Ishikawa (cell line): ENCODE measurements at regions not wholly inside any gene's neighbourhood (a gene's known extent, or its start where the extent isn't known, plus 50 kb on each side); places are given as distances from the start of the nearest gene placed in this dataset.

ENCODE experiments used
- CEBPB ChIP-seq: IDR thresholded peaks from 2 replicates; pipeline ENCODE4 v1.6.1; 2012
- EP300 ChIP-seq: IDR thresholded peaks from 2 replicates; pipeline ENCODE4 v1.6.1; 2012; ENCODE audit warnings: borderline replicate concordance
- REST ChIP-seq: IDR thresholded peaks from 2 replicates; pipeline ENCODE4 v1.6.1; 2012; ENCODE audit warnings: low read depth, mild to moderate bottlenecking
- TEAD4 ChIP-seq: IDR thresholded peaks from 2 replicates; pipeline ENCODE4 v1.6.1; 2012
- YY1 ChIP-seq: IDR thresholded peaks from 2 replicates; pipeline ENCODE4 v1.6.1; 2012; ENCODE audit warnings: low read depth
- ZBTB7A ChIP-seq: IDR thresholded peaks from 2 replicates; pipeline ENCODE4 v1.6.1; 2012; ENCODE audit warnings: low read depth

GRCh38 chr3:22565393-22565792 lies 637.7 kb upstream of the UBE2E2 start:
- no peak for TF ChIP-seq YY1
- no peak for TF ChIP-seq EP300
- TF ChIP-seq REST = no peak
- no peak for TF ChIP-seq TEAD4
- no peak for TF ChIP-seq ZBTB7A
- no peak for TF ChIP-seq CEBPB
